Fibroblast of the aortic adventitia (primary cell): ENCODE measurements at regions not wholly inside any gene's neighbourhood (a gene's known extent, or its start where the extent isn't known, plus 50 kb on each side); places are given as distances from the start of the nearest gene placed in this dataset.

Experiments
- DNase-seq: peaks from one replicate; pipeline ENCODE4 v3.0.0-alpha.2; 2010; ENCODE audit warnings: low read depth
- H3K4me3 ChIP-seq: 2 replicates; pipeline ENCODE4 v1.5.1; 2011; ENCODE audit warnings: low read depth, mild to moderate bottlenecking, control low read depth, low read length, moderate library complexity
- TF ChIP-seq, protein P1 (sequence below): IDR thresholded peaks from 2 replicates; pipeline ENCODE4 v1.5.1; 2011; ENCODE audit warnings: mild to moderate bottlenecking, low read length, control low read depth, inconsistent platforms; ENCODE audit not compliant: insufficient read depth

DNA sequence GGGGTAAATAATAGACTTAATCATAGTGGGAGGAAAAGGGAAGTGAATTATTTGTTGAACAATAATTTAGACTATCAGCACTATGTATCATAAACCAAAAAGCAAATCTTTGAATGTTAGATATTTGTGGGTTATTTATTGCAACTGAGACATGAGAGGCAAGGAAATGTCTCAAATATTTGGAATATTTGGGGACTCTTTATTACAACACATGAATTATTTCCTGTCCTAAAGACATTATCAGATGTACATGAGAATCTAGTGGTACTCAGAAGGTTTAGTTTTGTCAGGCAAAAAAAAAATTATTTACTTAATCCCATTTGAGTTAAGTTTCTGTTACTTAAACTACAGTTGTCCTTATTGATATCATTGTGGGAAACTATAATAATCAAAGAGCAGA, 91.1 kb downstream of the TLR4 start:
- no peak overlapping the region for H3K4me3 ChIP-seq
- DNase-seq, result no peak
- TF ChIP-seq, protein P1, sequence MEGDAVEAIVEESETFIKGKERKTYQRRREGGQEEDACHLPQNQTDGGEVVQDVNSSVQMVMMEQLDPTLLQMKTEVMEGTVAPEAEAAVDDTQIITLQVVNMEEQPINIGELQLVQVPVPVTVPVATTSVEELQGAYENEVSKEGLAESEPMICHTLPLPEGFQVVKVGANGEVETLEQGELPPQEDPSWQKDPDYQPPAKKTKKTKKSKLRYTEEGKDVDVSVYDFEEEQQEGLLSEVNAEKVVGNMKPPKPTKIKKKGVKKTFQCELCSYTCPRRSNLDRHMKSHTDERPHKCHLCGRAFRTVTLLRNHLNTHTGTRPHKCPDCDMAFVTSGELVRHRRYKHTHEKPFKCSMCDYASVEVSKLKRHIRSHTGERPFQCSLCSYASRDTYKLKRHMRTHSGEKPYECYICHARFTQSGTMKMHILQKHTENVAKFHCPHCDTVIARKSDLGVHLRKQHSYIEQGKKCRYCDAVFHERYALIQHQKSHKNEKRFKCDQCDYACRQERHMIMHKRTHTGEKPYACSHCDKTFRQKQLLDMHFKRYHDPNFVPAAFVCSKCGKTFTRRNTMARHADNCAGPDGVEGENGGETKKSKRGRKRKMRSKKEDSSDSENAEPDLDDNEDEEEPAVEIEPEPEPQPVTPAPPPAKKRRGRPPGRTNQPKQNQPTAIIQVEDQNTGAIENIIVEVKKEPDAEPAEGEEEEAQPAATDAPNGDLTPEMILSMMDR, result no peak

DNA sequence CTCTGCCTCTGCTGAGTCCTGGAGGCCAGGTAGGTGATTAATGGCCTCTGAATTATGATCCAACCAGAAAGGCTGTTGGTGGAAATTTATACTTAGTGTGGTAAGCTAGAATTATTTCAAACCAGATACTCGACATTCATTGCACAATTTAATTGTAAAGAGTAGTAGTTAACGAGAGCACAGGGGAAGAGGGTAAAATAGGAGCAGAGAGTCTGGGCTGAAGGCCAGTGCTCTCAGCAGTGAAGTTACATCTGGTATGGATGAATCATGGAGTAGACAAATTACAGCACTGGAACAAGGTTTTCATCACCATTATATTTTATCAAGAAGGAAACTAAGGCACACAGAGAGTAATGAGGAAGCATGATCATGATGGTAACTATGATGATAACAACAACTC, 92.5 kb downstream of the TLR4 start:
- TF ChIP-seq, protein P1, result no peak
- H3K4me3 ChIP-seq, result no peak overlapping the region
- peak; percentile 60 for DNase-seq

DNA sequence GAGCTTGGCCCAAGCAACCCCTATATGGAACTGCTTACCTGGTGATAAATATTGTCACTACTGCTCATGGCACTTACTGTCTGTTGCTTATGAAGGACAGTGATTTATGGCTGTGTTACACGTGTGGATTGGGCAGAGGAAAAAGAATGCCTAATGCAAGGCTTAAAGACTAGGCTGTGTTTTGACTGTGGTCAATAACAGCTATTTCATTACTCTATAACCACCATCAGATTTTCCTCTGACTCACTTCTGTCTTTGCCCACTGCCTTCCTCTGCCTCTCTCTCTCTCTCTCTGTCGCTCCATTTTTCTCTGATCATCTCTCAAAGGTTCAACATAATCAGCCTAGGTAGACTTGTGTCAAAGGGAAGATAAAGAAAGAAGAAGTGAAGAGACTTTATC, 96.2 kb downstream of the TLR4 start:
- no peak overlapping the region for H3K4me3 ChIP-seq
- TF ChIP-seq, protein P1, result no peak
- DNase-seq, result no peak

DNA sequence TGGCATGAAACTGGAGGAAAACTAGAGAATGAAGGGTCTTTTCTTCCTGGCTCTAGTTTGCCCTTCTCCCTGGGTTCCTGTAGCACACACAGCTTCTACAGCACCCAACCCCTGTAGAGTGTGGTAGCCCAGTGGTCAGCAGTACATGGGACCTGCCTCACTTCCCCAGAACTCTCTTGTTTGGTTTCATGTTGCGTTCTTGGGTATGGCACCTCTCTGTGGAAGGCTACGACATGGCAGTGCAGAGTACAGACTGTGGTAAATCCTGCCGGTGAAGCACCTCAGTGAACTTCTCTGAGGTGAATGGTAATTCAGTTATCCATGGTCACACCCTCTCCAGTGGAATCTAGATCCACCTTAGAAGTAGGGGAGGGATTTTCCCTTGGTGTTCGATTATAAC, 105.5 kb downstream of the TLR4 start:
- no peak overlapping the region for H3K4me3 ChIP-seq
- TF ChIP-seq, protein P1, result no peak
- no peak for DNase-seq

DNA sequence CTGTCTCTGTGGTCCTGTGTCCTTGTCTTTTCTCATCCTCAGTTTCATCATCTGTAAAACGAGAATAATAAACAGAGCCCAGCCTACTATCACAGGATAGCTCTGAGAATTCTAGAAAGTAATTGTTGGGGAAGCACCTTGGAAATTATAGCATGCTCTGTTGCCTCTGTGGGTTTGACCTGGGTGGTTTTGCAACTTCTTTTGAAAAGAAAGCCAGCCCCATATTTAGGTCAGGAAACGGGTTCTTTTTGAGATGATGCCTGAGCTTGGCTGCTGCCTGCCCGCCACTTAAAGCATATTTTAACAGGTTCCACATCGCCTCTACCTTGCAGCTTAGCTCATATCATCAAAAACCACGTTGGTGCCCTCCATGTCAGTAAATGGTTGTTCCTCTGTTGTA, 111.1 kb downstream of the TLR4 start:
- no peak for DNase-seq
- no peak overlapping the region for H3K4me3 ChIP-seq
- TF ChIP-seq, protein P1, result no peak

DNA sequence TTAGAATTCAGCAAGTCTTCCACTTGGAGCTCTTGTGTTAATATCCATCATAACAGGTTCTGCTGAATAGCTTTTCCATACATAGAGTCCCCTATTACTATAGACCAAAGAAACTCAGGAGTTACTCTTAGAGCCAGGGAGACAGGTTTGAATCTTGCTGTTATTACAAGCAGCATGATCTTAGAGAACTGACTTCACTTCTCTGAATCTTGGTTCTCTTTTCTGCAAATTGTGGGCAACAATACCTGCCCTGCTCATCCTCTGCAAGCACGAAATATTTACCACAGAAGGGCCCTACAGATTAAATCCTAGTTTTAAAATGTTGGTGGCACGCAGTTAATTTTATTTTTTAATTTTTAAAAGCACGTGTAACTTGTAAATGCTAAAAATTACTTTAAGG, 111.7 kb downstream of the TLR4 start:
- DNase-seq, result no peak
- H3K4me3 ChIP-seq, result no peak overlapping the region

DNA sequence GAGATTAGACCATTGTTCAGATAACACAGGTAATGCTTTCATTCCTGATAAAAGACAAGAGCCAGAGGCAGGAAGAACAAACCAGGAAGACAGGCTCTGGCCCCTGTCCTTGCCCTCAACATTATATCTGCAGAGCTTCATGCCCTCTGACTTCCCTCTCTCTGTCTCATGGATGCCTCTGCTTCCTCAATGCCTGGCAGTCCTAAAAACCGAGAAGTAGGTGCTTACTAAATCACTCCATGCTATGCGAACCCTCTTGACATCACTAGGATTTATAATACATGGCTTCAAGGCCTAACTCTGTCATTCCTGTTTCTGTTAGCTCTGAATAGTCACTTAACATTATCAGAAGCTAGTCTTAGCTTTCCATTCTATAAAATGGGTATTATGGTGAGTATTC, 117.8 kb downstream of the TLR4 start:
- H3K4me3 ChIP-seq, result no peak overlapping the region
- TF ChIP-seq, protein P1, result no peak
- no peak for DNase-seq

More for the DNA sequence above, 111.7 kb downstream of the TLR4 start:
- TF ChIP-seq, protein P1, result no peak
